Vagina (tissue), 2 donors: ENCODE measurements at regions not wholly inside any gene's neighbourhood (a gene's known extent, or its start where the extent isn't known, plus 50 kb on each side); places are given as distances from the start of the nearest gene placed in this dataset.

ENCODE experiments used
- DNase-seq, 2 donors: peaks; one replicate each; pipeline ENCODE4 v3.0.0-alpha.2; 2017; ENCODE audit errors: extremely low spot score in 2 of 2
- H3K27ac ChIP-seq: fragments of 200-600 bp; sonication (generic); one replicate; pipeline ENCODE4 v1.5.1; 2019
- H3K27me3 ChIP-seq: fragments of 200-600 bp; sonication (generic); one replicate; pipeline ENCODE4 v1.5.1; 2019
- H3K36me3 ChIP-seq, 2 donors: fragments of 200-600 bp; sonication (generic); one replicate each; pipeline ENCODE4 v1.5.1; 2017 to 2019
- H3K4me1 ChIP-seq: fragments of 200-600 bp; sonication (generic); one replicate; pipeline ENCODE4 v1.5.1; 2019
- H3K4me3 ChIP-seq, 2 donors: fragments of 200-600 bp; sonication (generic); 1 replicate in 1 of 2; 2 replicates in 1 of 2; pipeline ENCODE4 v1.5.1; 2016 to 2019
- H3K9me3 ChIP-seq: fragments of 200-600 bp; sonication (generic); one replicate; pipeline ENCODE4 v1.5.1; 2019
- CTCF ChIP-seq, 3 experiments: fragments of 450-650 bp in 2 of 3; fragments of 200-600 bp in 1 of 3; sonication (generic) in 1 of 3; IDR thresholded peaks; one replicate each; pipeline ENCODE4 v1.5.1; 2017 to 2019; ENCODE audit warnings: antibody characterized with exemption in 3 of 3, mild to moderate bottlenecking in 2 of 3, moderate library complexity in 2 of 3
- POLR2A ChIP-seq, 2 donors: fragments of 450-650 bp; IDR thresholded peaks; one replicate each; pipeline ENCODE4 v1.6.1; 2017; ENCODE audit warnings: antibody characterized with exemption in 2 of 2, mild to moderate bottlenecking in 2 of 2, moderate library complexity in 2 of 2
- POLR2AphosphoS5 ChIP-seq, 2 donors: sonication (generic); formaldehyde crosslinking; IDR thresholded peaks; one replicate each; pipeline ENCODE4 v1.9.0; 2017; ENCODE audit warnings: antibody characterized with exemption in 2 of 2, mild to moderate bottlenecking in 2 of 2, low read depth in 1 of 2; ENCODE audit not compliant: insufficient read depth in 1 of 2
- intact Hi-C: fragments of 100-400 bp; cut with DNase I; formaldehyde crosslinking; loops from one replicate; pipeline ENCODE4 v1.15.1; 2023

GRCh38 chr2:234286118-234286598, 210.7 kb downstream of the ARL4C start:
- intact Hi-C loops = loop anchor here (10.0 kb wide), 1 partner anchor 209 kb away; the partner anchor contains the start of gene ARL4C

GRCh38 chr2:234285541-234285940, 211.3 kb downstream of the ARL4C start:
- no peak overlapping the region for H3K27ac ChIP-seq
- H3K4me1 ChIP-seq = peaks cover 14% of the 10 kb centered on the region
- no peak for TF ChIP-seq POLR2A (IDR thresholded peaks at IDR 0.05)
- TF ChIP-seq CTCF (IDR thresholded peaks at IDR 0.05) = no peak
- no peak for TF ChIP-seq POLR2AphosphoS5 (IDR thresholded peaks at IDR 0.05; ENCODE audit: insufficient read depth in 1 of 2, low read depth in 1 of 2)
- H3K27me3 ChIP-seq = no peaks in the 10 kb centered on the region
- H3K36me3 ChIP-seq = no peaks in the 10 kb centered on the region
- intact Hi-C loops = loop anchor here (10.0 kb wide), 1 partner anchor 209 kb away; the partner anchor contains the start of gene ARL4C
- no peaks in the 10 kb centered on the region for H3K9me3 ChIP-seq
- DNase-seq = no peak
- H3K4me3 ChIP-seq = no peak overlapping the region

More at GRCh38 chr2:234286118-234286598, 210.7 kb downstream of the ARL4C start:
- no peak for TF ChIP-seq CTCF (IDR thresholded peaks at IDR 0.05)
- H3K9me3 ChIP-seq = no peaks in the 10 kb centered on the region
- H3K4me3 ChIP-seq = no peak overlapping the region
- no peak overlapping the region for H3K27ac ChIP-seq
- peaks cover 15% of the 10 kb centered on the region for H3K4me1 ChIP-seq
- no peaks in the 10 kb centered on the region for H3K27me3 ChIP-seq
- DNase-seq = no peak
- H3K36me3 ChIP-seq = no peaks in the 10 kb centered on the region

- TF ChIP-seq POLR2AphosphoS5 (IDR thresholded peaks at IDR 0.05; ENCODE audit: insufficient read depth in 1 of 2, low read depth in 1 of 2) = no peak
- TF ChIP-seq POLR2A (IDR thresholded peaks at IDR 0.05) = no peak
- no peak for TF ChIP-seq CTCF (IDR thresholded peaks at IDR 0.05)
- intact Hi-C loops = loop anchor here (10.0 kb wide), 1 partner anchor 215 kb away; the partner anchor contains the start of gene ARL4C
- DNase-seq = no peak
- no peak overlapping the region for H3K4me3 ChIP-seq
- no peaks in the 10 kb centered on the region for H3K27me3 ChIP-seq
- no peaks in the 10 kb centered on the region for H3K4me1 ChIP-seq
- no peaks in the 10 kb centered on the region for H3K36me3 ChIP-seq
- H3K9me3 ChIP-seq = no peaks in the 10 kb centered on the region
- no peak overlapping the region for H3K27ac ChIP-seq
Measured at GRCh38 chr2:234279637-234280036, 217.2 kb downstream of the ARL4C start.

- H3K4me3 ChIP-seq = no peak overlapping the region
- no peaks in the 10 kb centered on the region for H3K4me1 ChIP-seq
- no peaks in the 10 kb centered on the region for H3K27me3 ChIP-seq
- DNase-seq = no peak
- TF ChIP-seq POLR2AphosphoS5 (IDR thresholded peaks at IDR 0.05; ENCODE audit: insufficient read depth in 1 of 2, low read depth in 1 of 2) (no peak), CTCF (IDR thresholded peaks at IDR 0.05) (no peak), POLR2A (IDR thresholded peaks at IDR 0.05) (no peak)
- no peaks in the 10 kb centered on the region for H3K36me3 ChIP-seq
- intact Hi-C loops = no loop called here
- H3K9me3 ChIP-seq = no peaks in the 10 kb centered on the region
- H3K27ac ChIP-seq = no peak overlapping the region
Measured at GRCh38 chr2:234278556-234279255, 218.2 kb downstream of the ARL4C start.

- Histone ChIP-seq H3K27ac (no peak overlapping the region), H3K4me3 (no peak overlapping the region), H3K36me3 (no peaks in the 10 kb centered on the region), H3K4me1 (no peaks in the 10 kb centered on the region), H3K27me3 (no peaks in the 10 kb centered on the region), H3K9me3 (no peaks in the 10 kb centered on the region)
- TF ChIP-seq POLR2AphosphoS5 (IDR thresholded peaks at IDR 0.05; ENCODE audit: insufficient read depth in 1 of 2, low read depth in 1 of 2) (no peak), CTCF (IDR thresholded peaks at IDR 0.05) (no peak), POLR2A (IDR thresholded peaks at IDR 0.05) (no peak)
- intact Hi-C loops = no loop called here
- DNase-seq = no peak
Measured at GRCh38 chr2:234275515-234275914, 221.4 kb downstream of the ARL4C start.
